ENCODE measurements at regions not wholly inside any gene's neighbourhood (a gene's known extent, or its start where the extent isn't known, plus 50 kb on each side); places are given as distances from the start of the nearest gene placed in this dataset.

DNA sequence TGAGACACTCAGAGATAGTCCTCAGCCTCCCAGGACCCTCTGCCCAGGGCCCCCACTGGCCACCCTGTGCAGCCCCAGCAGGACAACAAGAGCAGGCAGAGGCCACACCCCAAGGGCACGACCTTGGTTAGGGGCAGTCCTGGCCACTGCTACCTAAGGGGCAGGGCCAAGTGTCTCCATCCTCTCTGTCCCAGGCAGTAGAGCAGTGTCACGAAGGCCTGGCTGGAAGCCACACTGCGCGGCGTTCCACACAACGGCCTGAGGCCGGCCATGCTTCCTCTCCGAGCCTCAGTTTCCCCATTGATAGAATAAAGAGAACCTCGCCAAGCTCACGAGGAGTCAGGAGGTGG lies 1074.3 kb downstream of the BRD1 start:
- Histone ChIP-seq H3K4me3 (no peak overlapping the region), H3K27ac (no peak overlapping the region), H3K36me3 (no peaks in the 10 kb centered on the region), H3K9me3 (no peaks in the 10 kb centered on the region), H3K4me1 (no peaks in the 10 kb centered on the region), H3K27me3 (peaks cover 0 to 7% of the 10 kb centered on the region in 2 donors)
- ATAC-seq (no peak), DNase-seq (no peak)
- intact Hi-C loops (cut with DNase I) = no loop called here
- TF ChIP-seq, protein P1, sequence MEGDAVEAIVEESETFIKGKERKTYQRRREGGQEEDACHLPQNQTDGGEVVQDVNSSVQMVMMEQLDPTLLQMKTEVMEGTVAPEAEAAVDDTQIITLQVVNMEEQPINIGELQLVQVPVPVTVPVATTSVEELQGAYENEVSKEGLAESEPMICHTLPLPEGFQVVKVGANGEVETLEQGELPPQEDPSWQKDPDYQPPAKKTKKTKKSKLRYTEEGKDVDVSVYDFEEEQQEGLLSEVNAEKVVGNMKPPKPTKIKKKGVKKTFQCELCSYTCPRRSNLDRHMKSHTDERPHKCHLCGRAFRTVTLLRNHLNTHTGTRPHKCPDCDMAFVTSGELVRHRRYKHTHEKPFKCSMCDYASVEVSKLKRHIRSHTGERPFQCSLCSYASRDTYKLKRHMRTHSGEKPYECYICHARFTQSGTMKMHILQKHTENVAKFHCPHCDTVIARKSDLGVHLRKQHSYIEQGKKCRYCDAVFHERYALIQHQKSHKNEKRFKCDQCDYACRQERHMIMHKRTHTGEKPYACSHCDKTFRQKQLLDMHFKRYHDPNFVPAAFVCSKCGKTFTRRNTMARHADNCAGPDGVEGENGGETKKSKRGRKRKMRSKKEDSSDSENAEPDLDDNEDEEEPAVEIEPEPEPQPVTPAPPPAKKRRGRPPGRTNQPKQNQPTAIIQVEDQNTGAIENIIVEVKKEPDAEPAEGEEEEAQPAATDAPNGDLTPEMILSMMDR (IDR thresholded peaks at IDR 0.05) = no peak

DNA sequence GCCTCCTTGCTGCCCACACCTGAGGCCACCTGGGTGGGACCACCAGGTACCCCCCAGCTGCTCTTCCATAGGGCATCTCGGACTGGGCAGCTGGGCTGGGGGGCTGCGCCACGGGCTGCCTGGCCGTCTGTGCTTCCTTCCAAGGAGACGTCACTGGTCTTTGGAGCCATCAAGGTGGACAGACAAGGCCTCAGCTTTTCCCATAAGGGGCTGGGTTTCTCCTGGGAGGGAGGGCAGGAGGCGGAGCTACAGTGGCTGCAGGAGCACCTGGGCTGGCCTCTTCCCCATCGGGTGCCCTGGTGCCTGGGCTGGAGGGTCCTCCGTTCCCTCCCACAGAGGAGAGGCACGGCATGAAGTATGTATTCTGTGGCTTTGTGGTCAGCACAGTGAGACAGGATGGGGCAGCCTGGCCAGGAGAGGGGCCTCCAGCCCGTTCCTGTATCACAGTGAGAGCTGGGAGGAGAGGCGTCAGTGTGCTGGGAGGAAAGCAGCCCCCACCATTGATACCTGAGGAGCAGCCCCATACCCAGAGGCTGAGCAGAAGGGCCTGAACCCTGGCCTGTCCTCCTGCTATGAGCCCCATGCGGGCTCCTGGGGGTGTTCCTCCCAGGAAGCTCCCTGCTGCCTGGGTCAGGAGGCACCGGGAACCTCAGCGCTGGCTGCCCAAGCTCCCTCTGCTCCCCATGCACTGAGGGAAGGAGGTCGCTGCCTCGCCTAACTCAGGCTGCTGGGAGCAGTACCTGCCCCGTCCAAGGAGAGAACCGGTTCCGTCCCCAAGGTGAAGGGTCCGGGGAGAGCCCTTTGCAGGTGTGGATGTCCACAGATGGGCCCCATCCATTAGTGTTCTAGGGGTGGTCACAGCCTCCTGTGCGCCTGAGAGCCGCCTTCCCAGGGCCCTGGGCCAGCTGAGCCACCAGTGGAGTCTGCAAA lies 1075.0 kb downstream of the BRD1 start:
- Histone ChIP-seq H3K9me3 (no peaks in the 10 kb centered on the region), H3K4me3 (no peak overlapping the region), H3K4me1 (no peaks in the 10 kb centered on the region), H3K27me3 (peaks cover 0 to 7% of the 10 kb centered on the region in 2 donors), H3K36me3 (no peaks in the 10 kb centered on the region), H3K27ac (no peak overlapping the region)
- peak in 1 of 4 donors; percentile 67 for DNase-seq
- no peak for ATAC-seq
- TF ChIP-seq, protein P1 (IDR thresholded peaks at IDR 0.05) = no peak
- intact Hi-C loops (cut with DNase I) = no loop called here

DNA sequence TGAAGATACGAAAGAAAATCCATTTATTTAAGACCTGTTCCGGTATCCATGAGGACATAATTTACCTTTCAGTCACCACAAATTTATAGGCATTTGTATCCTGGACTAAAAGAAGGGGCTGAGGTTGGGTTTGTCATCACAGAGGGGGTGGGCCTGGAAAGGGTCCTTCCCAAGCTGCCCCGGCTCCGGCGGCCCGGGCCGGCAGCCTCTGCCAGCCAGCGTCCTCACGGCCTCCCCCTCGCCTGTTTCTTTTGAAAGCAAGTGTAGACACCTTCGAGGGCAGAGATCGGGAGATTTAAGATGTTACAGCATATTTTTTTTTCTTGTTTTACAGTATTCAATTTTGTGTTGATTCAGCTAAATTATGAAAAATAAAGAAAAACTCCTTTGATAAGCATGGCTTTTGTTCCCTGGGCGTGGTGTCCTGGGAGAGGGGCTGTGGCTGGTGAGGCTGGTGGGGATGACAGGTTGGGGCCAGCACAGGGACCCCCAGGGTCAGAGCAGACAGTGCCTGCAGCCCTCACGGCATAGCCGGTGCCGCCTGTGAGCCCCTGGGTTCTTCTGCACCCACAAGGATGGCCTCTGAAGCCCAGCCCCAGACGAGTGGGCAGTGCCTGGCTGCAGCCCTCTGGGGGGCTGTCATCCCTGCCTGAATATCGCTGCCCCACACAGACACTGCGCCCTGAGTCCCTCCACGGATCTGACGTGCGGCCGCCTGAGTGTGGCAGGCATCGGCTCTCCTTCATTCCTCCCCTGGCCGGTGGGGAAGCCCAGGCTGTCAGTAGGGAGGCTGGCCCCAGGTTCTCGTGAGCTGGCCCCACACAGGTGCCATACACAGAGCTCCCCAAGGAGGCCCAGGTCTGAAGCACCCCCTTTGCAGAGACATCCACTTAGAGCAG lies 1075.9 kb downstream of the BRD1 start:
- Histone ChIP-seq H3K27ac (no peak overlapping the region), H3K4me1 (no peaks in the 10 kb centered on the region), H3K36me3 (no peaks in the 10 kb centered on the region), H3K9me3 (no peaks in the 10 kb centered on the region), H3K4me3 (no peak overlapping the region), H3K27me3 (peaks cover 0 to 6% of the 10 kb centered on the region in 2 donors)
- ATAC-seq = no peak
- TF ChIP-seq, protein P1 (IDR thresholded peaks at IDR 0.05) = no peak
- peak in 1 of 4 donors; percentile 52 for DNase-seq
- intact Hi-C loops (cut with DNase I) = no loop called here

DNA sequence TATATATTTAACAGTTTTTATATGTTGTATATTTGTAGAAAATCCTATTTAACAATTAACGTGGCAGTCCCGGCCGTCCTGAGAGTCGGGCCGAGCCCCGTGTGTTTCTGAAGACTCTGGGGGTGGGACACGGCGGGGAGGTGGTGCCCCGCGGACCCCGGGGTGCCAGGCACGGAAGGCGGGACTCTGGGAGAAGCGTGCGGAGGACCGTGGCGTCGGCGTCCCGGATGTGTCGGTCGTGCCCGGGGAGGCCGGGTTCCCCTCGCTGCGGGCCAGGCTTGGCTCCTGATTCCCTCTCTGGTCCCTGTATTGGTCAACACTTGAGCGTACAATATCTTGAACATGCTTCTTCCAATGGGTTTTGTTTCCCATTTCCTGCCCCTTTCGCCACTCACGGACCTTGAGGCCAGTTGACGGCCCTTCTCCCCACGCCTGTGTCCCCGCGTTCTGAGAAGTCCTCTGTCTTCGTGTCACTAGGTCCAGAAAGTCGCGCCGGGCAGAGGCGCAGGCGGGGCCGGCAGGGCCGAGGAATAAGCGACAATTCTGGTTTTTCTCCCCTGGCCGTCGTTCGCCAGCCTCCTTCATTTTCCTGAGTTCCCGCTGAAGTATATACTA lies 1076.7 kb downstream of the BRD1 start:
- Histone ChIP-seq H3K36me3 (no peaks in the 10 kb centered on the region), H3K4me3 (no peak overlapping the region), H3K4me1 (no peaks in the 10 kb centered on the region), H3K27me3 (peaks cover 0 to 3% of the 10 kb centered on the region in 2 donors), H3K9me3 (no peaks in the 10 kb centered on the region), H3K27ac (no peak overlapping the region)
- no peak for ATAC-seq
- intact Hi-C loops (cut with DNase I) = no loop called here
- peak in 1 of 4 donors; percentile 80 for DNase-seq
- TF ChIP-seq, protein P1 (IDR thresholded peaks at IDR 0.05) = no peak

All from left lung (tissue), 4 donors.